ENCODE measurements at regions not wholly inside any gene's neighbourhood (a gene's known extent, or its start where the extent isn't known, plus 50 kb on each side); places are given as distances from the start of the nearest gene placed in this dataset.

- no peak for TF ChIP-seq CTCF (conservative IDR thresholded peaks at IDR 0.05)
- no peak for TF ChIP-seq EZH2 (IDR thresholded peaks at IDR 0.05; ENCODE audit: low read depth)
Observed at GRCh38 chr15:49758856-49759255, 138.0 kb downstream of the DTWD1 start.
